ENCODE measurements at regions not wholly inside any gene's neighbourhood (a gene's known extent, or its start where the extent isn't known, plus 50 kb on each side); places are given as distances from the start of the nearest gene placed in this dataset.

DNA sequence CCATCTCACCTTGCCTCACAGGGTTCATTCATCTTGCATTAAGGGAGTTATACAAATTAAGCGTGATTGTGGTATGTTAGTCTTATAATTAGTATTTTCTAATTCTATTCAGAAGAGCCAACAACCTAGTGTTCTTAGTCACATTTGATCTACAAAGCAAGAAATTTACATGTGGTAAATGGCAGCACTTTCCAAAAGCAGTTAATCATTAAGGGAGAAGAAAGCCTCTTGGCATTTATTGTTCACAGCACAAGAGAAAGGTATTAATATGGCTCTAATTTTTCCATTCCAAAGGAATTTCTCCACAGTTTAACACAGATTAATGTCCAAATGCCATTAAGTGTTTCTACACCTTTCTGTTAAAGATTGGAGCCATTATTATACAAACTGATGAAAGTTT, 1077.1 kb downstream of the ZPLD1 start:
- H3K4me3 ChIP-seq = no peak overlapping the region
- TF ChIP-seq, protein P1, sequence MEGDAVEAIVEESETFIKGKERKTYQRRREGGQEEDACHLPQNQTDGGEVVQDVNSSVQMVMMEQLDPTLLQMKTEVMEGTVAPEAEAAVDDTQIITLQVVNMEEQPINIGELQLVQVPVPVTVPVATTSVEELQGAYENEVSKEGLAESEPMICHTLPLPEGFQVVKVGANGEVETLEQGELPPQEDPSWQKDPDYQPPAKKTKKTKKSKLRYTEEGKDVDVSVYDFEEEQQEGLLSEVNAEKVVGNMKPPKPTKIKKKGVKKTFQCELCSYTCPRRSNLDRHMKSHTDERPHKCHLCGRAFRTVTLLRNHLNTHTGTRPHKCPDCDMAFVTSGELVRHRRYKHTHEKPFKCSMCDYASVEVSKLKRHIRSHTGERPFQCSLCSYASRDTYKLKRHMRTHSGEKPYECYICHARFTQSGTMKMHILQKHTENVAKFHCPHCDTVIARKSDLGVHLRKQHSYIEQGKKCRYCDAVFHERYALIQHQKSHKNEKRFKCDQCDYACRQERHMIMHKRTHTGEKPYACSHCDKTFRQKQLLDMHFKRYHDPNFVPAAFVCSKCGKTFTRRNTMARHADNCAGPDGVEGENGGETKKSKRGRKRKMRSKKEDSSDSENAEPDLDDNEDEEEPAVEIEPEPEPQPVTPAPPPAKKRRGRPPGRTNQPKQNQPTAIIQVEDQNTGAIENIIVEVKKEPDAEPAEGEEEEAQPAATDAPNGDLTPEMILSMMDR (IDR thresholded peaks at IDR 0.05; ENCODE audit: control extremely low read depth, extremely low read depth) = no peak
- WGBS, 2 donors = 84 to 97% methylated on average over 1 of the region's 1 CpG
- no peak for ATAC-seq (ENCODE audit: insufficient read depth, low FRiP score)
- H3K9ac ChIP-seq (ENCODE audit: insufficient read depth in 1 of 2, low read length in 2 of 2) = no peak overlapping the region
- no peaks in the 10 kb centered on the region for H3K4me1 ChIP-seq (ENCODE audit: control insufficient read depth in 5 of 5, insufficient read depth in 5 of 5, low read length in 5 of 5)
- H3K27me3 ChIP-seq (ENCODE audit: control insufficient read depth in 3 of 3, insufficient read depth in 3 of 3, low read length in 2 of 3) = no peaks in the 10 kb centered on the region
- H3K27ac ChIP-seq (ENCODE audit: low read depth in 1 of 2, low read length in 1 of 2) = no peak overlapping the region
- H3K9me3 ChIP-seq (ENCODE audit: control insufficient read depth in 4 of 4, insufficient read depth in 3 of 4, low read length in 3 of 4) = no peaks in the 10 kb centered on the region
- no peaks in the 10 kb centered on the region for H3K36me3 ChIP-seq (ENCODE audit: control insufficient read depth in 4 of 4, insufficient read depth in 4 of 4, low read length in 4 of 4)
- DNase-seq = peak in 1 of 3 donors; percentile 2

GRCh38 chr3:103512595-103512994, 1077.8 kb downstream of the ZPLD1 start:
- Histone ChIP-seq H3K9ac (ENCODE audit: insufficient read depth in 1 of 2, low read length in 2 of 2) (no peak overlapping the region), H3K9me3 (ENCODE audit: control insufficient read depth in 4 of 4, insufficient read depth in 3 of 4, low read length in 3 of 4) (no peaks in the 10 kb centered on the region), H3K36me3 (ENCODE audit: control insufficient read depth in 4 of 4, insufficient read depth in 4 of 4, low read length in 4 of 4) (no peaks in the 10 kb centered on the region), H3K27ac (ENCODE audit: low read depth in 1 of 2, low read length in 1 of 2) (no peak overlapping the region), H3K4me1 (ENCODE audit: control insufficient read depth in 5 of 5, insufficient read depth in 5 of 5, low read length in 5 of 5) (no peaks in the 10 kb centered on the region), H3K27me3 (ENCODE audit: control insufficient read depth in 3 of 3, insufficient read depth in 3 of 3, low read length in 2 of 3) (no peaks in the 10 kb centered on the region), H3K4me3 (no peak overlapping the region)
- WGBS, 2 donors = 66 to 68% methylated on average over 1 of the region's 1 CpG
- peak; percentile 19 for ATAC-seq (ENCODE audit: insufficient read depth, low FRiP score)
- TF ChIP-seq, protein P1 (IDR thresholded peaks at IDR 0.05; ENCODE audit: control extremely low read depth, extremely low read depth) = no peak
- DNase-seq = peak in 1 of 3 donors; percentile 3

DNA sequence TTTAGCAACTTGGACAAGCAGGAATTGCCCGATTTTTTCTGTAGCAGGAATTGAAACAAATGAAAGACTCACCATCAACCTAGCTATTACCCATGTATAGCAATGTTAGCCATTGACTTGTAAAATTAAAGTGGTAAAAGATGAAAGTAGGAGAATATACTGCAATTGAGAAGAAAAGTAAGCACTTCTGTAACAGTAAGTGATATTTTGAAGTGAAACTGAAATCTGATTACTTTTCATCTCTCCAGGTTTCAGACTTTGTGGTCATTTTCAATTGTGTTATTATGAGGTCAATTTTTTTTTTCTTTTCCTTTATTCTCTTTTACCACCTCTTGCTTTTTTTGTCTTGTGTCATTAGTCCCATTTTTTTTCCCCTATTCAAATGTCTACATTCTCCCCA, 1078.2 kb downstream of the ZPLD1 start:
- ATAC-seq (ENCODE audit: insufficient read depth, low FRiP score) = no peak
- H3K4me1 ChIP-seq (ENCODE audit: control insufficient read depth in 5 of 5, insufficient read depth in 5 of 5, low read length in 5 of 5) = no peaks in the 10 kb centered on the region
- 76 to 94% methylated on average over 1 of the region's 1 CpG for WGBS, 2 donors
- no peak for DNase-seq
- H3K4me3 ChIP-seq = no peak overlapping the region
- H3K9ac ChIP-seq (ENCODE audit: insufficient read depth in 1 of 2, low read length in 2 of 2) = no peak overlapping the region
- no peaks in the 10 kb centered on the region for H3K27me3 ChIP-seq (ENCODE audit: control insufficient read depth in 3 of 3, insufficient read depth in 3 of 3, low read length in 2 of 3)
- TF ChIP-seq, protein P1 (IDR thresholded peaks at IDR 0.05; ENCODE audit: control extremely low read depth, extremely low read depth) = no peak
- H3K9me3 ChIP-seq (ENCODE audit: control insufficient read depth in 4 of 4, insufficient read depth in 3 of 4, low read length in 3 of 4) = no peaks in the 10 kb centered on the region
- H3K36me3 ChIP-seq (ENCODE audit: control insufficient read depth in 4 of 4, insufficient read depth in 4 of 4, low read length in 4 of 4) = no peaks in the 10 kb centered on the region
- no peak overlapping the region for H3K27ac ChIP-seq (ENCODE audit: low read depth in 1 of 2, low read length in 1 of 2)

- Histone ChIP-seq H3K4me1 (ENCODE audit: control insufficient read depth in 5 of 5, insufficient read depth in 5 of 5, low read length in 5 of 5) (no peaks in the 10 kb centered on the region), H3K4me3 (no peak overlapping the region), H3K27ac (ENCODE audit: low read depth in 1 of 2, low read length in 1 of 2) (no peak overlapping the region), H3K36me3 (ENCODE audit: control insufficient read depth in 4 of 4, insufficient read depth in 4 of 4, low read length in 4 of 4) (no peaks in the 10 kb centered on the region), H3K27me3 (ENCODE audit: control insufficient read depth in 3 of 3, insufficient read depth in 3 of 3, low read length in 2 of 3) (no peaks in the 10 kb centered on the region), H3K9me3 (ENCODE audit: control insufficient read depth in 4 of 4, insufficient read depth in 3 of 4, low read length in 3 of 4) (no peaks in the 10 kb centered on the region), H3K9ac (ENCODE audit: insufficient read depth in 1 of 2, low read length in 2 of 2) (no peak overlapping the region)
- TF ChIP-seq, protein P1 (IDR thresholded peaks at IDR 0.05; ENCODE audit: control extremely low read depth, extremely low read depth) = no peak
- 91 to 94% methylated on average over 5 of the region's 5 CpGs for WGBS, 2 donors
- ATAC-seq (ENCODE audit: insufficient read depth, low FRiP score) (no peak), DNase-seq (no peak)
Measured at GRCh38 chr3:103515116-103515515, 1080.3 kb downstream of the ZPLD1 start.

Data from lung (tissue), 11 donors.